KMS-11 (cell line): ENCODE measurements at regions not wholly inside any gene's neighbourhood (a gene's known extent, or its start where the extent isn't known, plus 50 kb on each side); places are given as distances from the start of the nearest gene placed in this dataset.

ENCODE experiments used
- H2AFZ ChIP-seq: fragments of 200-600 bp; sonication (generic); 2 replicates; pipeline ENCODE4 v1.6.1; 2016; ENCODE audit warnings: antibody characterized with exemption, mixed run types, low read depth
- H3K27ac ChIP-seq: fragments of 200-600 bp; sonication (generic); 2 replicates; pipeline ENCODE4 v1.6.1; 2016; ENCODE audit warnings: mild to moderate bottlenecking, mixed run types
- H3K27me3 ChIP-seq: fragments of 200-600 bp; sonication (generic); 2 replicates; pipeline ENCODE4 v1.6.1; 2017; ENCODE audit warnings: mild to moderate bottlenecking, low read depth, mixed run types, moderate library complexity; ENCODE audit not compliant: insufficient read depth
- H3K36me3 ChIP-seq: fragments of 200-600 bp; sonication (generic); 2 replicates; pipeline ENCODE4 v1.6.1; 2017; ENCODE audit warnings: mild to moderate bottlenecking, mixed run types; ENCODE audit not compliant: insufficient read depth
- H3K4me1 ChIP-seq: fragments of 200-600 bp; sonication (generic); 2 replicates; pipeline ENCODE4 v1.6.1; 2016; ENCODE audit warnings: mild to moderate bottlenecking, low read depth, mixed run types; ENCODE audit not compliant: poor library complexity, severe bottlenecking
- H3K4me2 ChIP-seq: fragments of 200-600 bp; sonication (generic); 2 replicates; pipeline ENCODE4 v1.7.0; 2016; ENCODE audit warnings: mild to moderate bottlenecking, mixed run types
- H3K4me3 ChIP-seq: fragments of 200-600 bp; sonication (generic); IDR thresholded peaks from 2 replicates; pipeline ENCODE4 v1.6.1; 2017; ENCODE audit warnings: low read depth, low read length, mixed read lengths; ENCODE audit not compliant: insufficient read depth
- H3K79me2 ChIP-seq: fragments of 200-600 bp; sonication (generic); 2 replicates; pipeline ENCODE4 v1.6.1; 2016; ENCODE audit warnings: low read depth, mixed run types; ENCODE audit not compliant: insufficient read depth
- H3K9ac ChIP-seq: fragments of 200-600 bp; sonication (generic); 2 replicates; pipeline ENCODE4 v1.6.1; 2016; ENCODE audit warnings: mild to moderate bottlenecking, mixed run types
- H4K20me1 ChIP-seq: fragments of 200-600 bp; sonication (generic); 2 replicates; pipeline ENCODE4 v1.6.1; 2016; ENCODE audit warnings: mild to moderate bottlenecking, mixed run types; ENCODE audit not compliant: insufficient read depth
- CTCF ChIP-seq: fragments of 200-600 bp; sonication (generic); conservative IDR thresholded peaks from 2 replicates; pipeline ENCODE4 v1.6.1; 2017; ENCODE audit warnings: low read depth, mild to moderate bottlenecking, antibody characterized with exemption, low read length, moderate library complexity, mixed read lengths

DNA sequence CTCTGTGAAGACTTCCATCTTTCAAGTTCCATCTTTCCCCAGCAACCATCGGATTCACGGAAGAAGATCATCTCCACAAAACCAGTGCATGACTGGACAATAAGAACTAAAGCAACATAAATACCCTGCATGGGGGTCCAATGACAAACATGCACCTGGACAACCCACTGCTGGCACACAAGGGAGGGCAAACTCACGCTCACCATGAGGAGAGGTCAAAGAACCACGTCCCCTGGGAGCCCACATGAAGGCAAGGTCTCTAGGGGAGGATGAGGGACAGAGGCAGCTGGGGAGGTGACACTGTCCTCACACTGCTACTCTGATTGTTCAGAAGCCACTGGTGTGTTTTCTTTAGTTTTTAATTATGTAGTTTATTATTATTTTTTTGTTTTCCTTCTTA is 190.8 kb downstream of the MED10 start:
- Histone ChIP-seq H3K27me3 (no peaks in the 10 kb centered on the region), H3K36me3 (no peaks in the 10 kb centered on the region), H3K9ac (no peak overlapping the region), H3K79me2 (no peaks in the 10 kb centered on the region), H3K4me2 (no peak overlapping the region), H3K27ac (no peak overlapping the region), H3K4me1 (no peaks in the 10 kb centered on the region), H4K20me1 (no peaks in the 10 kb centered on the region), H2AFZ (no peak overlapping the region), H3K4me3 (no peak overlapping the region)
- no peak for TF ChIP-seq CTCF

GRCh38 chr5:6185574-6185973 is 192.8 kb downstream of the MED10 start:
- no peaks in the 10 kb centered on the region for H3K4me1 ChIP-seq
- H3K4me2 ChIP-seq: no peak overlapping the region
- no peaks in the 10 kb centered on the region for H3K79me2 ChIP-seq
- no peak for TF ChIP-seq CTCF
- H3K4me3 ChIP-seq: no peak overlapping the region
- H3K36me3 ChIP-seq: no peaks in the 10 kb centered on the region
- H3K9ac ChIP-seq: no peak overlapping the region
- no peak overlapping the region for H3K27ac ChIP-seq
- no peaks in the 10 kb centered on the region for H4K20me1 ChIP-seq
- no peaks in the 10 kb centered on the region for H3K27me3 ChIP-seq
- H2AFZ ChIP-seq: no peak overlapping the region

DNA sequence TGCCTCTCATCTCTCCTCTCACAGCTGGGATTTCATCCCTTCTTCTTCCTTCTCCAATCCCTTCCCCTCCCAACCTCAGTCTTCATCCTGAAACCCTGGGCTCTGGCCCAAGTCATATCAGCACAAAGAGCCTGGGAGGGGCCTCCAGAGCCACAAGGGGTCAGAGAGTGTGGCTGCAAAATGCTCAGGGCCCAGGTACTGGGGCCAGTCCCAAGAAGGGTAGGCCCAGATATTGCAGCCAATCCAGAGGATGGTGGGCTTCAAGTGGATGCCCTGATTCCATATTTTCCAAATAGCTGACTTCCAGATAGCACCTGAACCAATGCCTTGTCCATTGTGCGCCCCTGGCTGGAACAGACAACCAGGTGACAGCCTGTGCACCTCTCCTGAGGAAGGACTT is 193.9 kb downstream of the MED10 start:
- Histone ChIP-seq H3K27ac (no peak overlapping the region), H3K4me1 (no peaks in the 10 kb centered on the region), H2AFZ (no peak overlapping the region), H4K20me1 (no peaks in the 10 kb centered on the region), H3K79me2 (no peaks in the 10 kb centered on the region), H3K4me3 (no peak overlapping the region), H3K4me2 (no peak overlapping the region), H3K9ac (no peak overlapping the region), H3K36me3 (no peaks in the 10 kb centered on the region), H3K27me3 (no peaks in the 10 kb centered on the region)
- TF ChIP-seq CTCF: no peak

GRCh38 chr5:6183391-6184390 is 194.7 kb downstream of the MED10 start:
- no peaks in the 10 kb centered on the region for H3K4me1 ChIP-seq
- no peak overlapping the region for H2AFZ ChIP-seq
- H4K20me1 ChIP-seq: no peaks in the 10 kb centered on the region
- H3K9ac ChIP-seq: no peak overlapping the region
- no peaks in the 10 kb centered on the region for H3K27me3 ChIP-seq
- H3K79me2 ChIP-seq: no peaks in the 10 kb centered on the region
- no peak overlapping the region for H3K27ac ChIP-seq
- TF ChIP-seq CTCF: no peak
- H3K4me3 ChIP-seq: no peak overlapping the region
- H3K4me2 ChIP-seq: no peak overlapping the region
- H3K36me3 ChIP-seq: no peaks in the 10 kb centered on the region
